ENCODE measurements at regions not wholly inside any gene's neighbourhood (a gene's known extent, or its start where the extent isn't known, plus 50 kb on each side); places are given as distances from the start of the nearest gene placed in this dataset.
"Not testable (repeated sequence)": the region's sequence is repeated elsewhere in the genome, so short reads cannot be mapped to it uniquely, and the experiment has no call there.

GRCh38 chr14:71327691-71328090 lies 420.4 kb downstream of the PCNX1 start:
- DNase-seq (ENCODE audit: low read depth in 2 of 2), result no peak

- no peak for DNase-seq (ENCODE audit: low read depth in 2 of 2)
Measured at GRCh38 chr14:71328183-71328582, 420.9 kb downstream of the PCNX1 start.

GRCh38 chr14:71328954-71329353 lies 421.7 kb downstream of the PCNX1 start:
- DNase-seq (ENCODE audit: low read depth in 2 of 2), result no peak

GRCh38 chr14:71331403-71331802 lies 424.1 kb downstream of the PCNX1 start:
- no peak for DNase-seq (ENCODE audit: low read depth in 2 of 2)

- no peak for DNase-seq (ENCODE audit: low read depth in 2 of 2)
Measured at GRCh38 chr14:71332476-71332875, 425.2 kb downstream of the PCNX1 start.

GRCh38 chr14:71333705-71334104 lies 426.4 kb downstream of the PCNX1 start:
- DNase-seq (ENCODE audit: low read depth in 2 of 2), result no peak

GRCh38 chr14:71336489-71337192 lies 429.4 kb downstream of the PCNX1 start:
- DNase-seq (ENCODE audit: low read depth in 2 of 2), result no peak

GRCh38 chr14:71338153-71338552 lies 430.9 kb downstream of the PCNX1 start:
- no peak for DNase-seq (ENCODE audit: low read depth in 2 of 2)

- no peak for DNase-seq (ENCODE audit: low read depth in 2 of 2)
Measured at GRCh38 chr14:71339650-71340415, 432.6 kb downstream of the PCNX1 start.

GRCh38 chr14:71341156-71341555 lies 433.9 kb downstream of the PCNX1 start:
- DNase-seq (ENCODE audit: low read depth in 2 of 2), result no peak

GRCh38 chr14:71343724-71344123 lies 436.5 kb downstream of the PCNX1 start:
- DNase-seq (ENCODE audit: low read depth in 2 of 2), result no peak

GRCh38 chr14:71344506-71344905 lies 437.2 kb downstream of the PCNX1 start:
- no peak for DNase-seq (ENCODE audit: low read depth in 2 of 2)

GRCh38 chr14:71346685-71347084 lies 439.4 kb downstream of the PCNX1 start:
- no peak for DNase-seq (ENCODE audit: low read depth in 2 of 2)

GRCh38 chr14:71348394-71348793 lies 441.1 kb downstream of the PCNX1 start:
- no peak for DNase-seq (ENCODE audit: low read depth in 2 of 2)

GRCh38 chr14:71348817-71349216 lies 441.6 kb downstream of the PCNX1 start:
- no peak for DNase-seq (ENCODE audit: low read depth in 2 of 2)

- DNase-seq (ENCODE audit: low read depth in 2 of 2), result no peak
Measured at GRCh38 chr14:71354142-71354541, 446.9 kb downstream of the PCNX1 start.

GRCh38 chr14:71354801-71355200 lies 447.5 kb downstream of the PCNX1 start:
- no peak for DNase-seq (ENCODE audit: low read depth in 2 of 2)

- DNase-seq (ENCODE audit: low read depth in 2 of 2), result no peak
Measured at GRCh38 chr14:71355324-71356201, 448.3 kb downstream of the PCNX1 start.

GRCh38 chr14:71358209-71358931 lies 451.1 kb downstream of the PCNX1 start:
- no peak for DNase-seq (ENCODE audit: low read depth in 2 of 2)

GRCh38 chr14:71358932-71359421 lies 451.7 kb downstream of the PCNX1 start:
- DNase-seq (ENCODE audit: low read depth in 2 of 2), result not testable (repeated sequence)

- DNase-seq (ENCODE audit: low read depth in 2 of 2), result no peak
Measured at GRCh38 chr14:71359823-71360222, 452.6 kb downstream of the PCNX1 start.

Measured in stimulated activated CD8-positive, alpha-beta memory T cell treated with anti-CD3 and anti-CD28 coated beads, Interleukin-7, amount 100 ng/mL, for 4 hours (primary cell).